Cardiac fibroblast (primary cell): ENCODE measurements at regions not wholly inside any gene's neighbourhood (a gene's known extent, or its start where the extent isn't known, plus 50 kb on each side); places are given as distances from the start of the nearest gene placed in this dataset.
A peak's percentile ranks its signal among the peaks of the same experiment; 100 is the strongest.

Experiments used
- DNase-seq, 2 donors: peaks; one replicate each; pipeline versions ENCODE4 v3.0.0 to v3.0.0-alpha.2; 2010; ENCODE audit warnings: low read depth in 2 of 2
- H3K4me3 ChIP-seq, 2 donors: replicated peaks in 1 of 2; 1 replicate in 1 of 2; 2 replicates in 1 of 2; pipeline ENCODE4 v1.5.1; 2011; ENCODE audit warnings: low read depth in 2 of 2, low read length in 2 of 2, mild to moderate bottlenecking in 2 of 2, moderate library complexity in 1 of 2
- CTCF ChIP-seq: IDR thresholded peaks from one replicate; pipeline ENCODE4 v1.5.1; 2011; ENCODE audit warnings: low read depth, mild to moderate bottlenecking, low read length, inconsistent platforms

- DNase-seq: peak; percentile 17 to 87
- H3K4me3 ChIP-seq: no peak overlapping the region
- TF ChIP-seq CTCF: no peak
Measured at GRCh38 chr9:114733816-114734215, 51.8 kb upstream of the TEX48 start.

DNA sequence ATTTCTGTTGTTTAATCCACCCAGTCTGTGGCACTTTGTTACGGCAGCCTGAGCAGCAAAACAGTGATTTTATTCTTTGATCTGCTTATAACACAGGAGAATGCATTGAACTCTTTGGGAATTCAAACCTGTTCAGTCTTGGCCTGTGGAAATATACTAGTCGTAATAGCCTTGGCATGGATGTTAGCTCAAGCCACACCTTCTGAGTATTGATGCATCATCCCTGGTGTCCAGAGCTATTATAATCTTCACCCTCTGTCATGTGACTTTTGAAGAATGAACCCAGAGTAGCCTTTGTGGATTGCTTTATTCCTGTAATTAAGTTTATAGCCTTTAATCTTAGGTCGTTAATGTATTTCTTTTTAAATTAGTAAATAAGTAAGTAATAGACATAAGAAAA, 50.8 kb upstream of the TEX48 start:
- H3K4me3 ChIP-seq: no peak overlapping the region
- TF ChIP-seq CTCF: no peak
- DNase-seq: peak in 1 of 2 donors; percentile 60
